PC-3 (cell line): ENCODE measurements at regions not wholly inside any gene's neighbourhood (a gene's known extent, or its start where the extent isn't known, plus 50 kb on each side); places are given as distances from the start of the nearest gene placed in this dataset.

Experiments used
- ATAC-seq: fragments of 200-7000 bp; cut with Tn5 transposase; 2 replicates; pipeline ENCODE4 v1.9.1; 2020; ENCODE audit warnings: mild to moderate bottlenecking, moderate library complexity
- BruUV-seq: library from RNA; stranded (reverse); fragments of 400-500 nt; replicated peaks from 2 replicates; lab custom pipeline; 2021; lab: Mats Ljungman, UMichigan
- CTCF ChIA-PET: fragments of 300-600 bp; sonication (Branson Sonifier 250); formaldehyde crosslinking; loops from one replicate; lab custom pipeline; 2022; ENCODE audit warnings: antibody characterized with exemption; lab: Charles Lee
- POLR2A ChIA-PET: fragments of 300-600 bp; sonication (Branson Sonifier 250); formaldehyde crosslinking; loops from one replicate; lab custom pipeline; 2022; ENCODE audit warnings: antibody characterized with exemption; ENCODE audit not compliant: unreplicated experiment; lab: Charles Lee
- DNase-seq: peaks from one replicate; pipeline ENCODE4 v3.0.0-alpha.2; 2015
- H2AFZ ChIP-seq: fragments of 300-600 bp; sonication (generic); 2 replicates; pipeline ENCODE4 v1.6.0; 2016; ENCODE audit warnings: antibody characterized with exemption, low read length
- H3F3A ChIP-seq: fragments of 300-600 bp; sonication (generic); one replicate; pipeline ENCODE4 v1.6.0; 2017; ENCODE audit warnings: antibody characterized with exemption, low read length, control low read depth, mild to moderate bottlenecking; ENCODE audit not compliant: unreplicated experiment
- H3K27ac ChIP-seq: fragments of 300-600 bp; sonication (generic); 2 replicates; pipeline ENCODE4 v1.5.1; 2016; ENCODE audit warnings: mild to moderate bottlenecking, low read length
- H3K27me3 ChIP-seq: fragments of 300-600 bp; sonication (generic); 2 replicates; pipeline ENCODE4 v1.6.1; 2016; ENCODE audit warnings: low read length, mixed read lengths
- H3K36me3 ChIP-seq: fragments of 300-600 bp; sonication (generic); 2 replicates; pipeline ENCODE4 v1.6.1; 2016; ENCODE audit warnings: low read depth, mixed run types, low read length, mixed read lengths
- H3K4me1 ChIP-seq: fragments of 300-600 bp; sonication (generic); 2 replicates; pipeline ENCODE4 v1.5.1; 2016; ENCODE audit warnings: low read length; ENCODE audit not compliant: insufficient read depth
- H3K4me2 ChIP-seq: fragments of 300-600 bp; sonication (generic); 2 replicates; pipeline ENCODE4 v1.6.0; 2016; ENCODE audit warnings: low read length
- H3K4me3 ChIP-seq: fragments of 300-600 bp; sonication (generic); 2 replicates; pipeline ENCODE4 v1.5.1; 2016; ENCODE audit warnings: mild to moderate bottlenecking, low read length, mixed read lengths
- H3K79me2 ChIP-seq: fragments of 300-600 bp; sonication (generic); 2 replicates; pipeline ENCODE4 v1.6.1; 2017; ENCODE audit warnings: low read length, mixed read lengths
- H3K9ac ChIP-seq: fragments of 300-600 bp; sonication (generic); 2 replicates; pipeline ENCODE4 v1.6.0; 2016; ENCODE audit warnings: mild to moderate bottlenecking, low read length
- H3K9me2 ChIP-seq: fragments of 300-600 bp; sonication (generic); replicated peaks from 2 replicates; pipeline ENCODE4 v1.6.1; 2016; ENCODE audit warnings: mixed run types, low read length, mixed read lengths
- H3K9me3 ChIP-seq: fragments of 300-600 bp; sonication (generic); 2 replicates; pipeline ENCODE4 v1.6.1; 2016; ENCODE audit warnings: low read length, mixed read lengths
- H4K20me1 ChIP-seq: fragments of 300-600 bp; sonication (generic); 2 replicates; pipeline ENCODE4 v1.6.1; 2016; ENCODE audit warnings: low read length, mixed read lengths
- CTCF ChIP-seq: fragments of 300-600 bp; sonication (generic); conservative IDR thresholded peaks from 2 replicates; pipeline ENCODE4 v1.5.1; 2017; ENCODE audit warnings: antibody characterized with exemption, low read depth, mild to moderate bottlenecking, low read length
- EZH2 ChIP-seq: fragments of 300-600 bp; sonication (generic); IDR thresholded peaks from one replicate; pipeline ENCODE4 v1.6.1; 2017; ENCODE audit warnings: antibody characterized with exemption, mild to moderate bottlenecking, low read length; ENCODE audit not compliant: unreplicated experiment
- EZH2phosphoT487 ChIP-seq: fragments of 300-600 bp; sonication (generic); IDR thresholded peaks from 2 replicates; pipeline ENCODE4 v1.6.1; 2018; ENCODE audit warnings: mild to moderate bottlenecking, antibody characterized with exemption, low read length, borderline replicate concordance
- intact Hi-C: fragments of 100-400 bp; cut with micrococcal nuclease; formaldehyde crosslinking; loops from 2 replicates; pipeline ENCODE4 v1.9.0; 2023

GRCh38 chr2:47274054-47274782, 94.9 kb upstream of the EPCAM start:
- no peaks in the 10 kb centered on the region for H3K36me3 ChIP-seq
- no peaks in the 10 kb centered on the region for H3K9me3 ChIP-seq
- intact Hi-C loops = loop anchor here (5.0 kb wide), 2 partner anchors 48 to 357 kb away; partner anchors contain the start of gene MCFD2
- no peak overlapping the region for H3K4me3 ChIP-seq
- no peaks in the 10 kb centered on the region for H3K27me3 ChIP-seq
- TF ChIP-seq EZH2phosphoT487 = no peak
- TF ChIP-seq EZH2 = no peak
- TF ChIP-seq CTCF = no peak
- H3K79me2 ChIP-seq = no peaks in the 10 kb centered on the region
- peaks cover 3% of the 10 kb centered on the region for H3F3A ChIP-seq
- H3K4me2 ChIP-seq = no peak overlapping the region
- H2AFZ ChIP-seq = no peak overlapping the region
- DNase-seq = no peak
- ChIA-PET POLR2A (no interaction called here), CTCF (no interaction called here)
- H3K9ac ChIP-seq = no peak overlapping the region
- no peaks in the 10 kb centered on the region for H4K20me1 ChIP-seq
- H3K4me1 ChIP-seq = peaks cover 36% of the 10 kb centered on the region
- ATAC-seq = no peak
- H3K27ac ChIP-seq = no peak overlapping the region
- BruUV-seq = no TSS peak
- H3K9me2 ChIP-seq = no peaks in the 10 kb centered on the region

- Histone ChIP-seq H3K79me2 (no peaks in the 10 kb centered on the region), H3F3A (peaks cover 3% of the 10 kb centered on the region), H4K20me1 (no peaks in the 10 kb centered on the region), H3K4me3 (peak overlapping the region; percentile 63), H3K9me3 (no peaks in the 10 kb centered on the region), H3K4me2 (peak overlapping the region; percentile 83), H3K9me2 (no peaks in the 10 kb centered on the region), H3K9ac (peak overlapping the region; percentile 59), H3K4me1 (peaks cover 45% of the 10 kb centered on the region), H2AFZ (peak overlapping the region; percentile 90), H3K36me3 (no peaks in the 10 kb centered on the region), H3K27me3 (no peaks in the 10 kb centered on the region), H3K27ac (peak overlapping the region; percentile 87)
- BruUV-seq = TSS peak; percentile 53
- TF ChIP-seq CTCF = no peak
- TF ChIP-seq EZH2 = no peak
- TF ChIP-seq EZH2phosphoT487 = no peak
- ChIA-PET POLR2A (no interaction called here), CTCF (interaction anchor here (0.5 kb wide), 1 partner anchor 24 kb away, joined by 5 read pairs; no protein-coding TSS in a partner anchor)
- intact Hi-C loops = loop anchor here (5.0 kb wide), 2 partner anchors 49 to 356 kb away; partner anchors contain the start of gene MCFD2
- no peak for DNase-seq
- ATAC-seq = no peak
Observed at GRCh38 chr2:47272905-47273758, 96.0 kb upstream of the EPCAM start.
